ENCODE measurements at regions not wholly inside any gene's neighbourhood (a gene's known extent, or its start where the extent isn't known, plus 50 kb on each side); places are given as distances from the start of the nearest gene placed in this dataset.

- Histone ChIP-seq H3K4me2 (ENCODE audit: control insufficient read depth, extremely low read depth, insufficient read depth, low read depth, low read length) (peak overlapping the region; percentile 49), H3K9ac (ENCODE audit: control insufficient read depth, extremely low read depth, insufficient read depth, low read length) (peak overlapping the region; percentile 67), H3K79me2 (ENCODE audit: control insufficient read depth, insufficient read depth, low read length) (no peaks in the 10 kb centered on the region), H3K27ac (ENCODE audit: control insufficient read depth, insufficient read depth, low read length) (peak overlapping the region; percentile 89), H3K9me3 (ENCODE audit: control insufficient read depth, low read depth, low read length) (no peaks in the 10 kb centered on the region), H3K9me1 (ENCODE audit: control insufficient read depth, extremely low read depth, insufficient read depth, low read length) (no peaks in the 10 kb centered on the region), H3K36me3 (ENCODE audit: control insufficient read depth in 2 of 2, extremely low read depth in 1 of 2, insufficient read depth in 2 of 2, low read length in 2 of 2) (no peaks in the 10 kb centered on the region), H2AFZ (ENCODE audit: control insufficient read depth, low read length) (peak overlapping the region; percentile 64), H4K20me1 (ENCODE audit: control insufficient read depth, extremely low read depth, insufficient read depth, low read length) (no peaks in the 10 kb centered on the region), H3K4me1 (ENCODE audit: control insufficient read depth, extremely low read depth, insufficient read depth, low read length) (peaks cover 33% of the 10 kb centered on the region), H3K27me3 (ENCODE audit: control insufficient read depth, extremely low read depth, insufficient read depth, low read length) (no peaks in the 10 kb centered on the region), H3K4me3 (ENCODE audit: control insufficient read depth in 2 of 3, extremely low read depth in 1 of 3, insufficient read depth in 2 of 3, low read depth in 1 of 3, low read length in 3 of 3) (no peak overlapping the region)
- TF ChIP-seq EZH2 (IDR thresholded peaks at IDR 0.05; ENCODE audit: low read length) = no peak
- TF ChIP-seq CTCF (optimal IDR thresholded peaks at IDR 0.05 in 1 of 3, IDR thresholded peaks at IDR 0.05 in 1 of 3, conservative IDR thresholded peaks at IDR 0.05 in 1 of 3; ENCODE audit: extremely low read depth in 1 of 3, insufficient read depth in 2 of 3, low read length in 3 of 3) = no peak
- FAIRE-seq = peak; percentile 46
- dilution Hi-C loops (cut with MboI; ENCODE audit: extremely low pct_ligation_motif_present, low sequenced_read_pairs) = no loop called here
- DNase-seq (ENCODE audit: low read depth, low spot score) = no peak
These were observed 406.9 kb upstream of the KLF6 start for GRCh38 chr10:4191894-4192293.

GRCh38 chr10:4191354-4191753 is 406.3 kb upstream of the KLF6 start:
- H2AFZ ChIP-seq (ENCODE audit: control insufficient read depth, low read length) = no peak overlapping the region
- FAIRE-seq (peak; percentile 92), DNase-seq (ENCODE audit: low read depth, low spot score) (peak; percentile 66)
- H3K79me2 ChIP-seq (ENCODE audit: control insufficient read depth, insufficient read depth, low read length) = no peaks in the 10 kb centered on the region
- H3K27me3 ChIP-seq (ENCODE audit: control insufficient read depth, extremely low read depth, insufficient read depth, low read length) = no peaks in the 10 kb centered on the region
- peaks cover 33% of the 10 kb centered on the region for H3K4me1 ChIP-seq (ENCODE audit: control insufficient read depth, extremely low read depth, insufficient read depth, low read length)
- dilution Hi-C loops (cut with MboI; ENCODE audit: extremely low pct_ligation_motif_present, low sequenced_read_pairs) = no loop called here
- no peaks in the 10 kb centered on the region for H4K20me1 ChIP-seq (ENCODE audit: control insufficient read depth, extremely low read depth, insufficient read depth, low read length)
- H3K27ac ChIP-seq (ENCODE audit: control insufficient read depth, insufficient read depth, low read length) = peak overlapping the region; percentile 89
- H3K9me3 ChIP-seq (ENCODE audit: control insufficient read depth, low read depth, low read length) = no peaks in the 10 kb centered on the region
- H3K4me2 ChIP-seq (ENCODE audit: control insufficient read depth, extremely low read depth, insufficient read depth, low read depth, low read length) = peak overlapping the region; percentile 55
- no peaks in the 10 kb centered on the region for H3K36me3 ChIP-seq (ENCODE audit: control insufficient read depth in 2 of 2, extremely low read depth in 1 of 2, insufficient read depth in 2 of 2, low read length in 2 of 2)
- no peaks in the 10 kb centered on the region for H3K9me1 ChIP-seq (ENCODE audit: control insufficient read depth, extremely low read depth, insufficient read depth, low read length)
- peak overlapping the region; percentile 67 for H3K9ac ChIP-seq (ENCODE audit: control insufficient read depth, extremely low read depth, insufficient read depth, low read length)
- TF ChIP-seq EZH2 (IDR thresholded peaks at IDR 0.05; ENCODE audit: low read length) = no peak
- TF ChIP-seq CTCF (optimal IDR thresholded peaks at IDR 0.05 in 1 of 3, IDR thresholded peaks at IDR 0.05 in 1 of 3, conservative IDR thresholded peaks at IDR 0.05 in 1 of 3; ENCODE audit: extremely low read depth in 1 of 3, insufficient read depth in 2 of 3, low read length in 3 of 3) = no peak
- no peak overlapping the region for H3K4me3 ChIP-seq (ENCODE audit: control insufficient read depth in 2 of 3, extremely low read depth in 1 of 3, insufficient read depth in 2 of 3, low read depth in 1 of 3, low read length in 3 of 3)

Measured in keratinocyte (primary cell).